PFSK-1 (cell line): ENCODE measurements at regions not wholly inside any gene's neighbourhood (a gene's known extent, or its start where the extent isn't known, plus 50 kb on each side); places are given as distances from the start of the nearest gene placed in this dataset.

ENCODE experiments used
- FOXP2 ChIP-seq: optimal IDR thresholded peaks from 2 replicates; pipeline ENCODE3; 2011; ENCODE audit warnings: borderline replicate concordance, control low read depth, inconsistent platforms; ENCODE audit not compliant: insufficient read depth; ENCODE audit errors: extremely low read length, extremely low read depth
- POLR2AphosphoS5 ChIP-seq: IDR thresholded peaks from 2 replicates; pipeline ENCODE4 v1.6.1; 2012; ENCODE audit warnings: low read depth, mild to moderate bottlenecking, control low read depth, low read length, moderate library complexity
- SIN3A ChIP-seq: IDR thresholded peaks from 2 replicates; pipeline ENCODE4 v1.6.1; 2012; ENCODE audit warnings: mild to moderate bottlenecking, low read length, moderate library complexity, borderline replicate concordance; ENCODE audit not compliant: insufficient read depth
- TAF1 ChIP-seq: IDR thresholded peaks from 2 replicates; pipeline ENCODE4 v1.6.1; 2012; ENCODE audit warnings: low read length, control low read depth, borderline replicate concordance; ENCODE audit not compliant: insufficient read depth
- TF ChIP-seq, protein P1 (sequence below), 2 experiments: IDR thresholded peaks; 2 replicates each; pipeline versions ENCODE4 v1.6.1 to v1.8.0; 2011 to 2012; ENCODE audit warnings: low read depth in 2 of 2, low read length in 2 of 2, control low read depth in 1 of 2, inconsistent platforms in 1 of 2, mild to moderate bottlenecking in 1 of 2, moderate library complexity in 1 of 2; ENCODE audit not compliant: insufficient read depth in 1 of 2

GRCh38 chr6:134707342-134708031 lies 242.4 kb downstream of the ALDH8A1 start:
- TF ChIP-seq POLR2AphosphoS5 (no peak), SIN3A (no peak), TAF1 (no peak), FOXP2 (no peak)
- TF ChIP-seq, protein P1, sequence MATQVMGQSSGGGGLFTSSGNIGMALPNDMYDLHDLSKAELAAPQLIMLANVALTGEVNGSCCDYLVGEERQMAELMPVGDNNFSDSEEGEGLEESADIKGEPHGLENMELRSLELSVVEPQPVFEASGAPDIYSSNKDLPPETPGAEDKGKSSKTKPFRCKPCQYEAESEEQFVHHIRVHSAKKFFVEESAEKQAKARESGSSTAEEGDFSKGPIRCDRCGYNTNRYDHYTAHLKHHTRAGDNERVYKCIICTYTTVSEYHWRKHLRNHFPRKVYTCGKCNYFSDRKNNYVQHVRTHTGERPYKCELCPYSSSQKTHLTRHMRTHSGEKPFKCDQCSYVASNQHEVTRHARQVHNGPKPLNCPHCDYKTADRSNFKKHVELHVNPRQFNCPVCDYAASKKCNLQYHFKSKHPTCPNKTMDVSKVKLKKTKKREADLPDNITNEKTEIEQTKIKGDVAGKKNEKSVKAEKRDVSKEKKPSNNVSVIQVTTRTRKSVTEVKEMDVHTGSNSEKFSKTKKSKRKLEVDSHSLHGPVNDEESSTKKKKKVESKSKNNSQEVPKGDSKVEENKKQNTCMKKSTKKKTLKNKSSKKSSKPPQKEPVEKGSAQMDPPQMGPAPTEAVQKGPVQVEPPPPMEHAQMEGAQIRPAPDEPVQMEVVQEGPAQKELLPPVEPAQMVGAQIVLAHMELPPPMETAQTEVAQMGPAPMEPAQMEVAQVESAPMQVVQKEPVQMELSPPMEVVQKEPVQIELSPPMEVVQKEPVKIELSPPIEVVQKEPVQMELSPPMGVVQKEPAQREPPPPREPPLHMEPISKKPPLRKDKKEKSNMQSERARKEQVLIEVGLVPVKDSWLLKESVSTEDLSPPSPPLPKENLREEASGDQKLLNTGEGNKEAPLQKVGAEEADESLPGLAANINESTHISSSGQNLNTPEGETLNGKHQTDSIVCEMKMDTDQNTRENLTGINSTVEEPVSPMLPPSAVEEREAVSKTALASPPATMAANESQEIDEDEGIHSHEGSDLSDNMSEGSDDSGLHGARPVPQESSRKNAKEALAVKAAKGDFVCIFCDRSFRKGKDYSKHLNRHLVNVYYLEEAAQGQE (IDR thresholded peaks at IDR 0.05; ENCODE audit: insufficient read depth in 1 of 2, low read depth in 2 of 2, low read length in 2 of 2) = no peak

DNA sequence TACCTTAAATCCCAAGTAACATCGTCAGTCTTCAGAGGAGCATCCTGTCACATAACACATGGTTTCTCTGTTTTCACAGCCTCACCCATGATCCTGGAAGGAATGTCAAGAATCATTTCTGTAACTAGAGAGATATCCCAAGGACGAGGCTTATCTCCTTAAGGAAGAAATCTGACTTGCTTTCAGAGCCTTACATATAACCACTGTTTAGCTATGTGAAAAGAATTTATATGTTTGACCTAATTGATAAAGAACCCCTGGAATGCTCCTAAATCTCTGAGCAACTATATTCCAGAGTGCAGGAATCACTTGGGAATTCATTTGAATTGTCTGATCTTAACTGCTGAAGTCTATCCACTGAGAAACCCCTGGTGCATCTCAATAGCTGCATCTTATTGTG lies 243.1 kb downstream of the ALDH8A1 start:
- TF ChIP-seq, protein P1 (IDR thresholded peaks at IDR 0.05; ENCODE audit: insufficient read depth in 1 of 2, low read depth in 2 of 2, low read length in 2 of 2) = no peak
- no peak for TF ChIP-seq TAF1

DNA sequence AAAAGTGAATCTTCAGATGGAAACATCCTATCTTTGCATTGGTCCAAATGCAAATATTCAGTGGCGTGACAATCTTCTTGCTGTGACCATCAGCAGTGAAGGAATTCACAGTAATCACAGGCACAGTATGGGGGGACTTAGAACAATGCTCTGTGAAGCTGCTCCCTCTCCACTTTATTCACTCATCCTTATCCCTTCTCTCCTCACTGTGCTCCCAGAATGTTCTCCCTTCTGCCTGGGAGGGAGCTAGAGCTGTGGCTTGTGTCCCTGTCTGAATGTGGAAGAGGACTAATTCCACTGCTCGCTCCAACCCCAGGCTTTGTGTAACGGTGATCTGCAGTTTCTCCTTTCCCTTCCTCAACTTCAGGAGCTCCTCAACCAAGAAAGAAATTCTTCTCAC lies 243.7 kb downstream of the ALDH8A1 start:
- TF ChIP-seq POLR2AphosphoS5 = no peak
- no peak for TF ChIP-seq FOXP2
- TF ChIP-seq, protein P1 (IDR thresholded peaks at IDR 0.05; ENCODE audit: insufficient read depth in 1 of 2, low read depth in 2 of 2, low read length in 2 of 2) = no peak
- TF ChIP-seq TAF1 = no peak
- TF ChIP-seq SIN3A = no peak

DNA sequence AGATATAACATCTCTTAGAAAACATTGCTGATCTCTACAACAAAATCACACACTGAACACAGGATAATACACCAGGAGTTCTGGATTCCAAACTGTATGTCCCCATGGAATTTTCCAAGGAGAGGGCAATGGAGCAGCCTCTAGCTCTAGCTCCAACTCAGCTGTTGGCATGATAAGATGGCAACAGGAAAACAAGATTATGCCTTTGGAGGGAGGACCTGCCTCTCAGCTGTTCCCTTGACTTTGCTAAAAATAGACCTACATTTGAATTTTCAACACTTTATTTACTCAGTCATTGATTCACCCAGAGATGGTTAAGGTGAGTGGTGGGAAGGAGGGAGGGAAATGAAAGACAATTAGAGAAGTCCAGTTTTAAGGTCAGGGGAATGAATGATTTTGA lies 246.7 kb downstream of the ALDH8A1 start:
- TF ChIP-seq POLR2AphosphoS5 = no peak
- TF ChIP-seq, protein P1 (IDR thresholded peaks at IDR 0.05; ENCODE audit: insufficient read depth in 1 of 2, low read depth in 2 of 2, low read length in 2 of 2) = no peak
- TF ChIP-seq SIN3A = no peak
- no peak for TF ChIP-seq FOXP2
- TF ChIP-seq TAF1 = no peak

DNA sequence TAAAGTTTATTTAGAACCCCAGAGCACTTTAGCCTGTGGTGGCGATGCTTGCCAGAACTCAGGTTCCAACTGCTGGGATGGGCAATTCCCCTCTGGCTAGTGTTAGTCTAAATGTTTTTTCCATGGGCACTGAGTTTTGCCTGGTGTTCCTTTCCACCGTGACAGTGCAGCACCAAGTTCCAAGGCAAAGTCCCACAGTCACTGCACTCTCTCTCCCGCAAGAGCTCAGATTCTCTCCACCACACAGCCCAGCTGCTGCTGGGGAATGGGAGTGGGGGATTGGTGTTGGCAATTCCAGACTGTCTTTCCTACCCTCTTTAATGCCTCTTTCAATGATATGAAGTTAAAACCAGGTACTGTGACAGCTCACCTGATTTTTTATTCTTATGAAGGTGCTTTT lies 247.6 kb downstream of the ALDH8A1 start:
- TF ChIP-seq FOXP2 (no peak), SIN3A (no peak), TAF1 (no peak), POLR2AphosphoS5 (no peak)
- TF ChIP-seq, protein P1 (IDR thresholded peaks at IDR 0.05; ENCODE audit: insufficient read depth in 1 of 2, low read depth in 2 of 2, low read length in 2 of 2) = no peak
